B cell (primary cell): ENCODE measurements at regions not wholly inside any gene's neighbourhood (a gene's known extent, or its start where the extent isn't known, plus 50 kb on each side); places are given as distances from the start of the nearest gene placed in this dataset.

Source experiments
- ATAC-seq: fragments of 200-7000 bp; cut with Tn5 transposase; one replicate; pipeline ENCODE4 v1.10.0; 2021; ENCODE audit warnings: low read depth, mild to moderate bottlenecking, moderate number of reproducible peaks, moderate library complexity
- CTCF ChIA-PET: fragments of 350-600 bp; sonication (Branson Sonifier 250); formaldehyde crosslinking; loops from one replicate; lab custom pipeline; 2021; ENCODE audit warnings: antibody characterized with exemption, inconsistent platforms; lab: Charles Lee
- POLR2A ChIA-PET: fragments of 350-600 bp; sonication (Branson Sonifier 250); formaldehyde crosslinking; loops from one replicate; lab custom pipeline; 2021; ENCODE audit warnings: antibody characterized with exemption; lab: Charles Lee
- DNase-seq: peaks from one replicate; pipeline ENCODE4 v3.0.0; 2013
- H2AFZ ChIP-seq: 2 replicates; pipeline ENCODE4 v1.6.1; 2012; ENCODE audit warnings: mild to moderate bottlenecking, low read depth, low read length; ENCODE audit not compliant: insufficient read depth, poor library complexity, severe bottlenecking
- H3K27ac ChIP-seq, 2 donors: 1 replicate in 1 of 2; 2 replicates in 1 of 2; pipeline ENCODE4 v1.5.1; 2012 to 2013; ENCODE audit warnings: low read length in 2 of 2, mild to moderate bottlenecking in 2 of 2, moderate library complexity in 1 of 2
- H3K27me3 ChIP-seq, 4 experiments: fragments of 200-600 bp in 1 of 4; sonication (generic) in 1 of 4; replicated peaks in 1 of 4; 1 replicate in 2 of 4; 2 replicates in 2 of 4; pipeline versions ENCODE4 v1.6.1 to v1.7.0; 2013 to 2016; ENCODE audit warnings: low read length in 3 of 4, mild to moderate bottlenecking in 2 of 4, mixed read lengths in 1 of 4, moderate library complexity in 1 of 4; ENCODE audit not compliant: insufficient read depth in 4 of 4, control insufficient read depth in 3 of 4; ENCODE audit errors: control extremely low read depth in 1 of 4
- H3K36me3 ChIP-seq, 2 experiments: replicated peaks in 1 of 2; 1 replicate in 1 of 2; 2 replicates in 1 of 2; pipeline versions ENCODE4 v1.6.1 to v1.7.1; 2013; ENCODE audit warnings: low read length in 1 of 2; ENCODE audit not compliant: insufficient read depth in 2 of 2, control insufficient read depth in 1 of 2; ENCODE audit errors: control extremely low read depth in 1 of 2, extremely low read depth in 1 of 2
- H3K4me1 ChIP-seq, 2 donors: fragments of 200-600 bp in 1 of 2; sonication (generic) in 1 of 2; 1 replicate in 1 of 2; 2 replicates in 1 of 2; pipeline versions ENCODE4 v1.5.1 to v1.6.1; 2013 to 2017; ENCODE audit warnings: low read length in 2 of 2; ENCODE audit not compliant: control insufficient read depth in 2 of 2, insufficient read depth in 2 of 2
- H3K4me2 ChIP-seq: replicated peaks from 2 replicates; pipeline ENCODE3; 2012; ENCODE audit warnings: mild to moderate bottlenecking, low read depth, low read length; ENCODE audit not compliant: poor library complexity, severe bottlenecking
- H3K4me3 ChIP-seq, 5 experiments: fragments of 200-600 bp in 1 of 5; sonication (generic) in 1 of 5; 1 replicate in 3 of 5; 2 replicates in 2 of 5; pipeline versions ENCODE4 v1.5.1 to v1.7.0; 2011 to 2016; ENCODE audit warnings: low read length in 4 of 5, mild to moderate bottlenecking in 4 of 5, low read depth in 2 of 5, control low read depth in 1 of 5, moderate library complexity in 1 of 5; ENCODE audit not compliant: insufficient read depth in 1 of 5; ENCODE audit errors: control extremely low read depth in 1 of 5, extremely low read depth in 1 of 5
- H3K79me2 ChIP-seq: fragments of 200-600 bp; sonication (generic); one replicate; pipeline ENCODE4 v1.6.0; 2016; ENCODE audit warnings: low read length; ENCODE audit not compliant: control insufficient read depth, insufficient read depth
- H3K9ac ChIP-seq: fragments of 200-600 bp; sonication (generic); 2 replicates; pipeline ENCODE4 v1.6.1; 2017; ENCODE audit warnings: mild to moderate bottlenecking, low read length, moderate library complexity
- H3K9me3 ChIP-seq, 3 donors: one replicate each; pipeline versions ENCODE4 v1.6.1 to v1.7.1; 2013; ENCODE audit warnings: low read length in 2 of 3; ENCODE audit not compliant: control insufficient read depth in 2 of 3, insufficient read depth in 1 of 3; ENCODE audit errors: control extremely low read depth in 1 of 3
- H4K20me1 ChIP-seq: 2 replicates; pipeline ENCODE4 v1.6.0; 2012; ENCODE audit warnings: mild to moderate bottlenecking, low read length; ENCODE audit not compliant: insufficient read depth, control insufficient read depth, poor library complexity, severe bottlenecking
- H3K27ac Mint-ChIP-seq: one replicate; pipeline ENCODE4 v1.8.0; 2021; ENCODE audit warnings: mixed read lengths
- H3K27me3 Mint-ChIP-seq: one replicate; pipeline ENCODE4 v1.8.0; 2021; ENCODE audit warnings: mixed read lengths
- H3K4me1 Mint-ChIP-seq: one replicate; pipeline ENCODE4 v1.8.0; 2021; ENCODE audit warnings: mixed read lengths
- H3K4me3 Mint-ChIP-seq: one replicate; pipeline ENCODE4 v1.8.0; 2021; ENCODE audit warnings: mixed read lengths
- H3K9me3 Mint-ChIP-seq: one replicate; pipeline ENCODE4 v1.8.0; 2022; ENCODE audit warnings: mixed read lengths; ENCODE audit not compliant: insufficient read depth
- EZH2 ChIP-seq: IDR thresholded peaks from 2 replicates; pipeline ENCODE4 v1.6.1; 2012; ENCODE audit warnings: borderline replicate concordance, low read depth, mild to moderate bottlenecking, moderate library complexity, low read length; ENCODE audit not compliant: insufficient read depth, poor library complexity, severe bottlenecking
- WGBS: methylation state at CpG from one replicate; pipeline ENCODE4 v1.1.5; 2013; ENCODE audit warnings: missing lambda C conversion rate; ENCODE audit not compliant: insufficient coverage; 5-methylcytosine and 5-hydroxymethylcytosine counted together
- intact Hi-C: fragments of 100-400 bp; cut with micrococcal nuclease; formaldehyde crosslinking; loops from one replicate; pipeline ENCODE4 v1.10.0; 2022
- TF ChIP-seq, protein P1 (sequence below): fragments of 200-600 bp; IDR thresholded peaks from one replicate; pipeline ENCODE4 v1.8.0; 2022; ENCODE audit warnings: antibody characterized with exemption, mild to moderate bottlenecking

DNA sequence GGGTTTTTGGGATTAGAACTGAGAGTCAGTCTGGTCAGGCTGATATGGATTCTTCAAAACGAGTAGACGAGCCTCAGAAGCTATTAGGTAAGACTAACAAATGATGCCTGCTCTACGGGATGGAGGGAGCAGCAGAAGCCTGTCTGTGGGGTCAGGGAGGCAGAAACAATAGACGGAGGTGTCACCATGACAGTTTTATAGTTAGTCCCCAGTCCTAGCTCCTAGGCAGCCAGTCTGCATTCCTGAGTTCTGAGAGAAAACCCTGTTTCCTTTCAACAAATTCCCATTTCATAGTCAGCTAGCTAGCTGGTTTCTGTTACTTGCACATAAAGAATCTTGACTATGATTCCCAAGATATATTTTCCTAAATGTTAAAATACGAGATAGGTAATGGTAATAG, 542.1 kb downstream of the PID1 start:
- intact Hi-C loops, result no loop called here
- H3K27me3 Mint-ChIP-seq, result no peaks in the 10 kb centered on the region
- Histone ChIP-seq H3K4me2 (no peak overlapping the region), H3K4me1 (no peaks in the 10 kb centered on the region), H3K27me3 (no peaks in the 10 kb centered on the region), H3K9ac (no peak overlapping the region), H3K4me3 (no peak overlapping the region), H3K79me2 (no peaks in the 10 kb centered on the region), H2AFZ (no peak overlapping the region), H3K27ac (no peak overlapping the region), H3K36me3 (no peaks in the 10 kb centered on the region), H3K9me3 (no peaks in the 10 kb centered on the region), H4K20me1 (no peaks in the 10 kb centered on the region)
- CTCF ChIA-PET, result no interaction called here
- TF ChIP-seq, protein P1, sequence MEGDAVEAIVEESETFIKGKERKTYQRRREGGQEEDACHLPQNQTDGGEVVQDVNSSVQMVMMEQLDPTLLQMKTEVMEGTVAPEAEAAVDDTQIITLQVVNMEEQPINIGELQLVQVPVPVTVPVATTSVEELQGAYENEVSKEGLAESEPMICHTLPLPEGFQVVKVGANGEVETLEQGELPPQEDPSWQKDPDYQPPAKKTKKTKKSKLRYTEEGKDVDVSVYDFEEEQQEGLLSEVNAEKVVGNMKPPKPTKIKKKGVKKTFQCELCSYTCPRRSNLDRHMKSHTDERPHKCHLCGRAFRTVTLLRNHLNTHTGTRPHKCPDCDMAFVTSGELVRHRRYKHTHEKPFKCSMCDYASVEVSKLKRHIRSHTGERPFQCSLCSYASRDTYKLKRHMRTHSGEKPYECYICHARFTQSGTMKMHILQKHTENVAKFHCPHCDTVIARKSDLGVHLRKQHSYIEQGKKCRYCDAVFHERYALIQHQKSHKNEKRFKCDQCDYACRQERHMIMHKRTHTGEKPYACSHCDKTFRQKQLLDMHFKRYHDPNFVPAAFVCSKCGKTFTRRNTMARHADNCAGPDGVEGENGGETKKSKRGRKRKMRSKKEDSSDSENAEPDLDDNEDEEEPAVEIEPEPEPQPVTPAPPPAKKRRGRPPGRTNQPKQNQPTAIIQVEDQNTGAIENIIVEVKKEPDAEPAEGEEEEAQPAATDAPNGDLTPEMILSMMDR, result no peak
- TF ChIP-seq EZH2, result no peak
- WGBS, result 25% methylated on average over 4 of the region's 5 CpGs
- POLR2A ChIA-PET, result no interaction called here
- no peak overlapping the region for H3K4me3 Mint-ChIP-seq
- H3K27ac Mint-ChIP-seq, result no peak overlapping the region
- ATAC-seq (no peak), DNase-seq (no peak)
- no peaks in the 10 kb centered on the region for H3K9me3 Mint-ChIP-seq
- H3K4me1 Mint-ChIP-seq, result no peaks in the 10 kb centered on the region

GRCh38 chr2:228725031-228725430, 543.5 kb upstream of the SPHKAP start:
- H3K9me3 Mint-ChIP-seq, result no peaks in the 10 kb centered on the region
- H3K4me1 Mint-ChIP-seq, result no peaks in the 10 kb centered on the region
- no peaks in the 10 kb centered on the region for H3K9me3 ChIP-seq
- intact Hi-C loops, result no loop called here
- no peaks in the 10 kb centered on the region for H3K27me3 ChIP-seq
- H3K4me1 ChIP-seq, result no peaks in the 10 kb centered on the region
- CTCF ChIA-PET, result no interaction called here
- POLR2A ChIA-PET, result no interaction called here
- no peak for DNase-seq
- no peak overlapping the region for H3K4me3 ChIP-seq
- no CpG with 5 or more reads among the region's 1 CpG for whole genome bisulfite sequencing
- no peaks in the 10 kb centered on the region for H4K20me1 ChIP-seq
- no peak overlapping the region for H3K27ac ChIP-seq
- H3K27me3 Mint-ChIP-seq, result no peaks in the 10 kb centered on the region
- H2AFZ ChIP-seq, result no peak overlapping the region
- no peak overlapping the region for H3K4me3 Mint-ChIP-seq
- no peak for ATAC-seq
- TF ChIP-seq, protein P1, result no peak
- TF ChIP-seq EZH2, result no peak
- H3K79me2 ChIP-seq, result no peaks in the 10 kb centered on the region
- no peak overlapping the region for H3K4me2 ChIP-seq
- H3K9ac ChIP-seq, result no peak overlapping the region
- H3K36me3 ChIP-seq, result no peaks in the 10 kb centered on the region
- no peak overlapping the region for H3K27ac Mint-ChIP-seq
